Natural killer cell treated with Interleukin-12 subunit alpha and Interleukin-12 subunit beta and Interleukin-15 and Interleukin-18, amount 100 ng/mL, for 72 hours (primary cell): ENCODE measurements at regions not wholly inside any gene's neighbourhood (a gene's known extent, or its start where the extent isn't known, plus 50 kb on each side); places are given as distances from the start of the nearest gene placed in this dataset.

Source experiments
- ATAC-seq, 2 donors: fragments of 150-1000 bp; cut with Tn5 transposase in 1 of 2; sonication (Bioruptor Pico), chemical (Tn5 transposase) in 1 of 2; 2 replicates each; pipeline ENCODE4 v1.10.0; 2021
- DNase-seq: peaks from one replicate; pipeline ENCODE4 v3.0.0; 2022; ENCODE audit warnings: low spot score
- H3K27ac Mint-ChIP-seq, 2 donors: 1 replicate in 1 of 2; 2 replicates in 1 of 2; pipeline ENCODE4 v1.8.0; 2022; ENCODE audit warnings: mixed read lengths in 2 of 2, mild to moderate bottlenecking in 1 of 2, moderate library complexity in 1 of 2
- H3K27me3 Mint-ChIP-seq, 2 donors: 1 replicate in 1 of 2; 2 replicates in 1 of 2; pipeline ENCODE4 v1.8.0; 2022; ENCODE audit warnings: mixed read lengths in 2 of 2
- H3K36me3 Mint-ChIP-seq: one replicate; pipeline ENCODE4 v1.8.0; 2022; ENCODE audit warnings: mixed read lengths
- H3K4me1 Mint-ChIP-seq, 2 donors: 1 replicate in 1 of 2; 2 replicates in 1 of 2; pipeline ENCODE4 v1.8.0; 2022; ENCODE audit warnings: low read depth in 2 of 2, mixed read lengths in 2 of 2, mild to moderate bottlenecking in 1 of 2
- H3K4me3 Mint-ChIP-seq: one replicate; pipeline ENCODE4 v1.8.0; 2022; ENCODE audit warnings: mixed read lengths
- H3K9me3 Mint-ChIP-seq: 2 replicates; pipeline ENCODE4 v1.8.0; 2022; ENCODE audit warnings: mixed read lengths

DNA sequence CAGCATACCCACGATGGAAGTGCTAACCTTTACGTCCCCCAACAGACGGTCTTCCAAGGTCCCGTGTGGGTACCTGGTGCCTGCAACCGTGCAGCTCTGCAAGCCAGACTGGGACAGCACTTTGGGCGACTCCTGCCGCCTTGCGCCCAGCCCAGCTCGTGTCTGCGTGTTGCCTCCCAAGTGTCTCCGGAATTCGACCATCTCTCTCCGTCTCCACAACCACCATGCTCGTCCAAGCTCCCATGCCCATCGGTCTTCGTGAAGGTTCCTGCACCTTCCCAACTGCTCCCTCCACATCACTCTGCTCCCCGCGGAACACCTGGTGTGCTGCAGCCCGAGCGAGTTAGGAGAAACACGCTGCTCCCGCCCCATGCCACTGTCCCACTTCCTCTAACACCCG is 173.2 kb upstream of the AFDN start:
- Mint-ChIP-seq H3K9me3 (no peaks in the 10 kb centered on the region), H3K4me1 (no peaks in the 10 kb centered on the region), H3K27me3 (no peaks in the 10 kb centered on the region), H3K36me3 (no peaks in the 10 kb centered on the region), H3K4me3 (no peak overlapping the region), H3K27ac (no peak overlapping the region)
- ATAC-seq (no peak), DNase-seq (peak; percentile 38)

DNA sequence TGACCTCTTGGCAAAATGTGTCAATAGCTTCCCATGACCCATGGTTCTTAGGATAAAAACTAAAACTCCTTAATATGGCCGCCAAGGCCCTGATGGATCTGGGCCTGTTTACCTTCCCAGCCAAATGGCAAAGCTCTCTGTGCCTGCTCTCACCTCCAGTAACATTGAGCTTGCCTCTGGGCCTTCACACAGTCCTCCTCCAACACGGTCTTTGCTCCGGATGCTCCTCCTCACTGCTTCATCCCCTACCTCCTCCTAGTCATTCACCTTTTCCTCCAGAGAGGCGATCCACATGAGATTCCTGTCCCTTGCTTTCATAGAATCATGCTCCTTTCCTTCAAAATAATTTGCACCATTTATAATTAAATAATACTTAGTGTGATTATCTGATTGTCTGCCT is 172.3 kb upstream of the AFDN start:
- Mint-ChIP-seq H3K4me1 (no peaks in the 10 kb centered on the region), H3K27me3 (no peaks in the 10 kb centered on the region), H3K27ac (no peak overlapping the region), H3K36me3 (no peaks in the 10 kb centered on the region), H3K9me3 (no peaks in the 10 kb centered on the region), H3K4me3 (no peak overlapping the region)
- ATAC-seq = no peak
- DNase-seq = peak; percentile 5

DNA sequence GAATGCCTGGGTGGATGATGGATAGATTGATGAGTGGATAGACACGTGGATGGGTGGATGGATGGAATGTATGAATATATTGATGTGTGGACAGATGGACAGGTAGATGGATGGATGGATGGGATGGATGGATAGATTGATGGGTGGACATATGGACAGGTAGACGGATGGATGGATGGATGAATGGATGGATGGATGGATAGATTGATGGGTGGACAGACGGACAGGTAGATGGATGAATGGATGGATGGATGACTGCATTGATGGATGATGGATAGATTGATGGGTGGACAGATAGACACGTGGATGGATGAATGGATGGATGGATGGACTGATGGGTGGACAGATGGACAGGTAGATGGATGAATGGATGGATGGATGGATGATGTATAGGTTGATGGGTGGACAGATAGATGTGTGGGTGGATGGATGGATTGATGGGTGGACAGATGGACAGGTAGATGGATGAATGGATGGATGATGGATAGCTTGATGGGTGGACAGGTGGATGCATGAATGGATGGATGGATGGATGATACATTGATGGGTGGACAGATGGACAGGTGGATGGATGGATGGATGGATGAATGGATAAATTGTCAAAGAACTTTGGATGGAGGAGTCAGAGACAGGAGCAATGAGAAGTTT is 171.4 kb upstream of the AFDN start:
- no peaks in the 10 kb centered on the region for H3K36me3 Mint-ChIP-seq
- no peak for ATAC-seq
- H3K4me3 Mint-ChIP-seq = no peak overlapping the region
- H3K4me1 Mint-ChIP-seq = no peaks in the 10 kb centered on the region
- H3K27ac Mint-ChIP-seq = no peak overlapping the region
- no peaks in the 10 kb centered on the region for H3K9me3 Mint-ChIP-seq
- H3K27me3 Mint-ChIP-seq = no peaks in the 10 kb centered on the region
- peak; percentile 8 for DNase-seq

DNA sequence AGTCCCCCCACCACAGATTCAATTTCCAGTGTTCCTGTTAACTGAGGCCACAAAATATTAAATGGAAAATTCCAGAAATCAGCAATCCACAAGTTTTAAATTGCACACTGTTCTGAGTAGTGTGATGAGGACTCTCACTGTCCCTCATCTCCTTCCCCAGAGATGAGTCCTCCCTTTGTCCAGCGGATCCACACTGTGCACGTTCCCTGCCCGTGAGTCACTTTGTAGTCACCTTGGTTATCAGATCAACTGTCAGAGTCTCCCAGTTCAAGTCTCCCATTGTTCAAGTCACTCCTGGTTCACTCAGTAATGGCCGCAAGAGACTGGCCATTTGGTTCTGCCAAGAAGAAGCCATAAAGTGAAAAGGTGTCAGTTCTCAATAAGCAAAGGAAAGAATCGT is 168.6 kb upstream of the AFDN start:
- DNase-seq (peak; percentile 5), ATAC-seq (no peak)
- Mint-ChIP-seq H3K36me3 (no peaks in the 10 kb centered on the region), H3K27ac (no peak overlapping the region), H3K27me3 (no peaks in the 10 kb centered on the region), H3K9me3 (no peaks in the 10 kb centered on the region), H3K4me1 (no peaks in the 10 kb centered on the region), H3K4me3 (no peak overlapping the region)

DNA sequence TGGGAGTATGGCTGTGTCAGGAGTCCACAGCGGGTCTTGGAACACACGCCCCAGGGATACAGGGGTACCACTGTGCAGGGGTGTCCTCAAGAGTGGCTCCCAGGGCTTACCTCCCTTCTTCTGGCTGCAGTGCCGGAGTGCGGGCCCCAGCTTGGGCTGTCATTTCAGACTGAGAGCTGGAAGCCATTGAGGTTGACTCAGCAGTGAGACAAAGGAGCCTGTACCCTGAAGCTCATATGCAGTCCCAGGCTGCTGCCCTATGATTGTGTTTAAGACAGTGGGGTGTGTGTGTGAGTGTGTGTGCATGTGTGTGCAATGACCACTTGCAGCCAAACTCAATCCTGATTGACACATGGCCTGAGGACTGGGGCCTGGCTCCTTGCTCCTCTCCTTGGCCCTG is 167.7 kb upstream of the AFDN start:
- Mint-ChIP-seq H3K27ac (no peak overlapping the region), H3K27me3 (peaks cover 0 to 2% of the 10 kb centered on the region in 2 donors), H3K36me3 (no peaks in the 10 kb centered on the region), H3K4me3 (no peak overlapping the region), H3K9me3 (no peaks in the 10 kb centered on the region), H3K4me1 (no peaks in the 10 kb centered on the region)
- DNase-seq (peak; percentile 29), ATAC-seq (no peak)

DNA sequence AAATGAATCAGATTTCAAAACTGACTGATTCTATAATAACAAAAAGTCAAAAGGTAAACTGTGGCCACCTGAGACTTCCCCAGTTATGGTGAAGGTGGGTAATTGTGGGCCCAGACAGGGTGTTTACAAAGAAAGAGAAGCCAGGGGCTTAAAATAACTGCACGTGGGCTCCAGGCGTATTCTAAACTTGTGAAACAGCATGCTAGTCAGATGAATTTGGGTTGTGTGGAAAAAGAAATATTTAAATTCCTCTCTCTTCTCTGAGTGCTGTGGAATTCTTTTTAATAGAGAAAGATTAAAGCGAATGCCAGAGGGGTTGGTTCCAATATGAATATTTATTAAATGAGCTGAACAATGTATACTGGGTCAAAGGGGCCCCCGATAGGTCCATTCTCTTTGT is 166.3 kb upstream of the AFDN start:
- H3K27ac Mint-ChIP-seq = no peak overlapping the region
- H3K4me3 Mint-ChIP-seq = no peak overlapping the region
- no peak for ATAC-seq
- peaks cover 0 to 4% of the 10 kb centered on the region in 2 donors for H3K27me3 Mint-ChIP-seq
- H3K36me3 Mint-ChIP-seq = no peaks in the 10 kb centered on the region
- no peaks in the 10 kb centered on the region for H3K9me3 Mint-ChIP-seq
- peak; percentile 12 for DNase-seq
- no peaks in the 10 kb centered on the region for H3K4me1 Mint-ChIP-seq

DNA sequence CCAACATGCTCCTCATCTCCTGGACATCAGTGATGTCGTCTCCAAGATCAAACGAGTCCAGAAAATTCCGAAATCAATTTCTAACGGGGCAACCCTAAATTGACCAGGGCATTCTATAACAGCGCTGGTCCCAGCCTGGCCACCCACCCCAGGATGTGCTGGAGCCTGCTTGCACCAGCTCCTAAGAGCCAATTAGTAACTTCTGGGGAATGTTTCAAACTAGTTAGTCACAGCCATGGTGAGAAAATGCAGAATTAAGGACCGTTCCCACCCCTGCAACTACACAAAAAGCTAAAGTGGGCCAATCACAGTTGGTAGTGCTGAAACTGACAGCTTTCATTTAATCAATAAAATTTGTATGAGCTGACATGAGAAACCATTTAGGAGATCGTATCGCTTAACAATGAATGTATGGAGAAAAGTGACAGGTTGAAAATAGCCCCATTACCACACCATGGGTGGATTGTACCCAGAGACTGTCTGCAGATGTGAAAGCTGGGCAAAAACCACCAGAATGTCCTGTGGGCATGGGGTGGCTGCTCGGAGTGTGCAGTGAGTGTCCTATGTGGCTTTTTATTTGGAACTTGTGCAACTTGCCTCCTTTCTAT is 165.7 kb upstream of the AFDN start:
- DNase-seq (peak; percentile 15), ATAC-seq (no peak)
- Mint-ChIP-seq H3K27ac (no peak overlapping the region), H3K9me3 (no peaks in the 10 kb centered on the region), H3K27me3 (peaks cover 0 to 4% of the 10 kb centered on the region in 2 donors), H3K36me3 (no peaks in the 10 kb centered on the region), H3K4me1 (no peaks in the 10 kb centered on the region), H3K4me3 (no peak overlapping the region)

DNA sequence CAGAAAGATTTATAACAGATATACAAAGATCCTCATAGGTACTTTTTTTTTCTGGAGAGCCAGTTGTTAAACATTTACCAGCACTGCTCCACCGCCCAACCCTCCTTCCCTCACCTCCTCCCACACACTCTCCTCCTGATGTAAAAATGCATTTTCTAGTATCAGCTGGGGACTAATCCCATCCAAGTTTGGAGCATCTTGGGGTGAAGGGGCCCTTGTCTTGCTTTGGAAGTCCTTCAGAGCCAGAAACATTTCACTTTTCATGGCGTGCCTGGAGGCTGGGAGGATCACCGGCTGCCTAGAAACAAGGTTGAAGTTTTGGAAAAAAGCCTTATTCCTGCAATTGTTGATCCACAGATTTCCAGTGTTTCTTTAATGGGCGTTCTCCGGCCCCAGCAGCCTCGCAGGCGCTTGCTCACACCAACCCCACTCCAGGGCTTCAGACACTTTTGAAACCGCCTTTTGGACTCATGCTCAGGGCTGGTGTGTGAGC is 165.1 kb upstream of the AFDN start:
- no peaks in the 10 kb centered on the region for H3K36me3 Mint-ChIP-seq
- peak; percentile 6 for DNase-seq
- peaks cover 0 to 4% of the 10 kb centered on the region in 2 donors for H3K27me3 Mint-ChIP-seq
- no peak overlapping the region for H3K27ac Mint-ChIP-seq
- no peaks in the 10 kb centered on the region for H3K4me1 Mint-ChIP-seq
- no peaks in the 10 kb centered on the region for H3K9me3 Mint-ChIP-seq
- H3K4me3 Mint-ChIP-seq = no peak overlapping the region
- ATAC-seq = no peak

DNA sequence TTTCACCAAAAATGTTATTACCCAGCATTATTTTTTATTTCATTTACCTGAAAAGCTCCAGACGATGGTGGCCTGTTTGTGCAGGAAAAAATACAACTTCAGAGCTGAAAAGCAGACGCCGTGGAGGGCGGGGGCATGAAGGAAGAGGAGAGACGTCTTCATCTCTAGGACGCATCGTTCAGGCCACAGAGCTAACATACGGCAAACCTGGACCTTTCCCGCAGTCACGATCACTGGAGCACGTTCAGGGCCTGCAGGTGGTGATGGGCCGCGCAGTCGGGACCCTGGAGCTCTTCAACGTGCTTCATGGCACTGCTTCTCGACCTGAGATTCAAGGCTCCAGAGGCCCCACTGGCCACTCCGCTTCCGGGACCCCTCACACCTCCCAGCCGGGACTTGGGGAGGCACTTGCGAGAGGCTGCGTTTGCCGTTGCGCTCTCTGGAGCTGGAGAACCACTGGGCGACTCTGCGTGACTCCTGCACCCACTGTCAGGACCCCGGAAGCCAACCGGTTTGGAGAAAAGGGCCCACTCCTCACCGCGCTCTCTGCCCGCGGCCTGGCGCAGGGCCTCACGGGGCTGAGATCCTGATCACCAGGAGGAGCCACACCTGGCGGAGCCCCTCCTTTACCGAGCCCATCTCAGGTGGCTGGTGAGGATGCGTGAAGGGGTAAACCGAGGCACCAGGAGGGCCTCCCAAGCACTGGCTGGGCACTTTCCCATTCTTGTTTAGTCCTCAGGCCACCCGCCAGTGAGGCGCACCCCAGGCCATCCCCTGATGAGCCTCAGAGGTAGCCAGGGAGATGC is 164.4 kb upstream of the AFDN start:
- Mint-ChIP-seq H3K36me3 (no peaks in the 10 kb centered on the region), H3K4me3 (no peak overlapping the region), H3K27me3 (peaks cover 0 to 4% of the 10 kb centered on the region in 2 donors), H3K4me1 (no peaks in the 10 kb centered on the region), H3K27ac (no peak overlapping the region), H3K9me3 (no peaks in the 10 kb centered on the region)
- peak; percentile 34 for DNase-seq
- ATAC-seq = no peak

DNA sequence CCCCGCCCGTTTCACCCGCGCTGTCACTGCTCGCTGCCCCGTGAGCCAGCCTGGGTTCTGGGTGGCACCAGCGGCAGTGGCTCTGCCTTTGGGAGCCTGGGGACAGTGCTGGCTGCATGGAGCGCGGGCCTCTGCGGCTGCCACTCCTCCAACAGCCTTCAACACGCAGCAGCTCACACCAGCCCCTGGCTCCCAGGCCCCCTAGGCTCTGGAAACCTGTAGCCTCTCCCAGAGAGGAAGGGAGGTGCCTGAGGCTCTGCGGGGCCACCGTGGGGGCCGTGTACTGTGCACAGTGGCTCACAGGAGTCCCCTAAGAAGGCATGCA is 163.9 kb upstream of the AFDN start:
- ATAC-seq (no peak), DNase-seq (peak; percentile 57)
- Mint-ChIP-seq H3K27me3 (peaks cover 0 to 4% of the 10 kb centered on the region in 2 donors), H3K9me3 (no peaks in the 10 kb centered on the region), H3K4me1 (no peaks in the 10 kb centered on the region), H3K27ac (no peak overlapping the region), H3K36me3 (no peaks in the 10 kb centered on the region), H3K4me3 (no peak overlapping the region)

DNA sequence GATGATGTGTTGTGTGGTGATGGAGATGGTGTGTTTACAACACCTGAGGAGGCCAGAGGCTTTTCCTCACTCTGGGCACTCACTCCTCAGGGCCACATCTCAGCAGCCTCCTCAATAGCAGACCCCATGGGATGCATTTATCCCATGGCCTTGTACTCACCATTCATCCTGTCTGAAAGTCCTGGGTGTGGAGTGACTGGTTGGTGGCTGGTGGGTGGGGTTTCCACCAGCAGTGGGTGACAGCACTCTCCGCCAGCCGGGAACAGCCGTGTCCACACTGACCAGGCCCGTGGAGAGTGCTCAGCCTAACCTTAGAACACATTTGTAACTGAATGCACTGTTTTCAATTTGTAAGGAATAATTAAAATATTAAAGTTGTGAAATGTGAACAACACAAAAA is 163.4 kb upstream of the AFDN start:
- H3K27ac Mint-ChIP-seq = no peak overlapping the region
- no peaks in the 10 kb centered on the region for H3K4me1 Mint-ChIP-seq

DNA sequence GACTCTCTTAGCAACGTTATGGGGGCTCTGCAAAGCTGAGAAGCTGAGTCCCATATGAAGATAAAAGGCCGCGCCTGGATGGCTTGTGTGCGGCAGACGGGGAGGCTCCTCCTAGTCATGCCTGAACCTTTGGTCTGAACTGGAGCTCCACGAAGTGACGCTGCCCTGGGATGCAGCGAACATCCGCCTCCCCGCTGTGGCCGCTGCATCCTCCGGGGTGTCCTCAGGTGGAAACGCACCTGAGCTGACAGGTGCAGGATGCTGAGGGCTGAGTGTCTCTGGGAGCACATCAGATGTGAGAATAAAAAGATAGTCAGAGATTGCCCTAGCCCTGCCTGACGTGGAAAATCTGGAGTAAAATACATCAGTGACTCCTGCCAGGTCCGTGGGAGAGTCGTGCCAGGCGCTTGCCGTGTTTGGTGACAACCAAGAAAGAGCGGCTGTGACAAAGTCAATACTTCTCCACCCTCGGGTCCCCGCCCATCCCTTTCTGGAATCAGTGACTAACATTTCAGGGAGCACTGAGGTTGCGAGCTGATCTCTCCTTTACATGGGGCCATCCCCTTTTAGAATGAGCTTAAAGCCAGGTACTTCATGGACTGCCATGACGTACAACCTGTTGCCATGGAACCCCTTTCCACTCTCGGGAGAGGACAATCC is 162.8 kb upstream of the AFDN start:
- no peak overlapping the region for H3K4me3 Mint-ChIP-seq
- no peaks in the 10 kb centered on the region for H3K9me3 Mint-ChIP-seq
- ATAC-seq (no peak), DNase-seq (peak; percentile 41)
- no peaks in the 10 kb centered on the region for H3K36me3 Mint-ChIP-seq
- H3K4me1 Mint-ChIP-seq = no peaks in the 10 kb centered on the region
- peaks cover 0 to 4% of the 10 kb centered on the region in 2 donors for H3K27me3 Mint-ChIP-seq
- no peak overlapping the region for H3K27ac Mint-ChIP-seq

More for the DNA sequence above, 163.4 kb upstream of the AFDN start:
- ATAC-seq (no peak), DNase-seq (no peak)
- Mint-ChIP-seq H3K4me3 (no peak overlapping the region), H3K27me3 (peaks cover 0 to 4% of the 10 kb centered on the region in 2 donors), H3K36me3 (no peaks in the 10 kb centered on the region), H3K9me3 (no peaks in the 10 kb centered on the region)

DNA sequence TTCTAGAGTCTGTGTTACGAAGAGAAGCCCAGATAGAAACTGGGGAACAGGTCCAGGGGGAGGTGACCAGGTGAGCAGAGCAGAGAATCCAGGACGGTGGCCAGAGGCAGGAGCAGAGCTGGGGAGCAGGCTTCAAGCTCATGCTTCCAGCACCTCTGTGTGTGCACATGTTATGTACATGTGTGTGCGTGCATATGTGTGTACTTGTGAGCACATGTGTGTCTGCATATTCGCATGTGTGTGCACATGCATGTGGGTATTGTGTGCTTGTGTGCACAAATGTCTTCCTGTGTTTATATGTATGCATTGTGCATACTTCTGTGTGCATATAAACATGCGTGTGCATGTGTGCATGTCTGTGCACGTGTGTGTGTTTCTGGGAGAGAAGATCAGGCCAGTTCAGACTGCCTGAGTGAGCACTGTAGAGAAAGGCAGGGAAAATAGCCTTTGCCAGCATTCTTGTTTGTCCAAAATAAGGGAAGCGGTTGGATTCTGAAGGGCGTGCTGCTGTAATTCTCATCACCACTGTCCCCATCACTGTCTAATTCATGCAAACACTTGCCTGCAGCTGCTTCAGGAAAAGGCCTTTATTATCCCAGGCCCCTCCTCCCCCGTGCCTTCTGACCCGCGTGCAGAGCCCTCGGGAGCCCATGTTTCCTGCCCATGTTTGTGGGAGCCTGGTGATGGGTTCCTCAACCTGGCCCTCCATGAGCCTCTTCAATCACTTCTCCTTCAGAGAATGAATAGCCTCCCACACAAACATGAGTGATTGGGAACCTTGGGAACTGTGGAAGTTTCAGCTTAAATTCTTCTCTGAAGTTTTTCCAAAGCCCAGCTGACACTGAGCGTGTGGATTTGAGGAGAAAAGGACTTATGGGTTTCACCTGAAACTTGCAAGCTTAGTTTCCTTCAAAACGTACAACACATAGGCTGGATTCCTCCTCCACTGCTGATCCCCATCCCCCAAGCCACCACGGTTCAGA is 161.7 kb upstream of the AFDN start:
- H3K27me3 Mint-ChIP-seq = peaks cover 0 to 4% of the 10 kb centered on the region in 2 donors
- no peak for ATAC-seq
- no peak overlapping the region for H3K27ac Mint-ChIP-seq
- no peaks in the 10 kb centered on the region for H3K9me3 Mint-ChIP-seq
- no peak overlapping the region for H3K4me3 Mint-ChIP-seq
- peak; percentile 13 for DNase-seq
- no peaks in the 10 kb centered on the region for H3K4me1 Mint-ChIP-seq
- H3K36me3 Mint-ChIP-seq = no peaks in the 10 kb centered on the region
